C4-2B (cell line): ENCODE measurements at regions not wholly inside any gene's neighbourhood (a gene's known extent, or its start where the extent isn't known, plus 50 kb on each side); places are given as distances from the start of the nearest gene placed in this dataset.

ENCODE experiments used
- CTCF ChIP-seq: fragments of 450-650 bp; conservative IDR thresholded peaks from 2 replicates; pipeline ENCODE4 v1.5.1; 2017; ENCODE audit warnings: mild to moderate bottlenecking
- ZFX ChIP-seq: fragments of 450-650 bp; IDR thresholded peaks from 2 replicates; pipeline ENCODE4 v1.6.1; 2017

GRCh38 chr1:208598021-208598420 lies 353.8 kb upstream of the PLXNA2 start:
- no peak for TF ChIP-seq CTCF
- TF ChIP-seq ZFX = no peak
